ENCODE measurements at regions not wholly inside any gene's neighbourhood (a gene's known extent, or its start where the extent isn't known, plus 50 kb on each side); places are given as distances from the start of the nearest gene placed in this dataset.

- TF ChIP-seq EZH2 (IDR thresholded peaks at IDR 0.05; ENCODE audit: low read depth) (no peak), CTCF (conservative IDR thresholded peaks at IDR 0.05) (no peak)
Observed at GRCh38 chr13:70505809-70506208, 397.6 kb upstream of the KLHL1 start.

Measured in PC-9 (cell line).